H9 (cell line): ENCODE measurements at regions not wholly inside any gene's neighbourhood (a gene's known extent, or its start where the extent isn't known, plus 50 kb on each side); places are given as distances from the start of the nearest gene placed in this dataset.

Experiments used
- DNase-seq: peaks from one replicate; pipeline ENCODE4 v3.0.0-alpha.2; 2017
- H2AFZ ChIP-seq: one replicate; pipeline ENCODE4 v1.6.1; 2013; ENCODE audit warnings: mild to moderate bottlenecking, low read length, control low read depth, moderate library complexity
- H2AK5ac ChIP-seq: 2 replicates; pipeline ENCODE4 v1.6.1; 2013; ENCODE audit warnings: low read length, control low read depth, mixed read lengths; ENCODE audit not compliant: insufficient read length
- H2BK120ac ChIP-seq: one replicate; pipeline ENCODE4 v1.6.1; 2013; ENCODE audit warnings: low read depth, mild to moderate bottlenecking, low read length, control low read depth, inconsistent platforms; ENCODE audit not compliant: poor library complexity, severe bottlenecking
- H2BK12ac ChIP-seq: 2 replicates; pipeline ENCODE4 v1.6.1; 2013; ENCODE audit warnings: low read length, control low read depth, mixed read lengths, low read depth; ENCODE audit not compliant: insufficient read length
- H2BK15ac ChIP-seq: 2 replicates; pipeline ENCODE4 v1.6.1; 2013; ENCODE audit warnings: low read depth, low read length, control low read depth
- H2BK20ac ChIP-seq: one replicate; pipeline ENCODE4 v1.6.1; 2013; ENCODE audit warnings: low read depth, mild to moderate bottlenecking, low read length, control low read depth, inconsistent platforms; ENCODE audit not compliant: poor library complexity, severe bottlenecking
- H2BK5ac ChIP-seq: 2 replicates; pipeline ENCODE4 v1.6.1; 2013; ENCODE audit warnings: low read length, control low read depth, mixed read lengths; ENCODE audit not compliant: insufficient read length
- H3K14ac ChIP-seq: 2 replicates; pipeline ENCODE4 v1.6.1; 2013; ENCODE audit warnings: low read length, control low read depth; ENCODE audit not compliant: insufficient read depth
- H3K18ac ChIP-seq: 2 replicates; pipeline ENCODE4 v1.6.1; 2013; ENCODE audit warnings: low read depth, mild to moderate bottlenecking, mixed read lengths, low read length, control low read depth; ENCODE audit not compliant: insufficient read length
- H3K23ac ChIP-seq: 2 replicates; pipeline ENCODE4 v1.6.1; 2013; ENCODE audit warnings: low read length, control low read depth, mixed read lengths, low read depth; ENCODE audit not compliant: insufficient read length
- H3K23me2 ChIP-seq: 2 replicates; pipeline ENCODE4 v1.6.1; 2013; ENCODE audit warnings: low read depth, mild to moderate bottlenecking, mixed read lengths, low read length, control low read depth; ENCODE audit not compliant: insufficient read length, poor library complexity, severe bottlenecking
- H3K27ac ChIP-seq: 2 replicates; pipeline ENCODE4 v1.5.1; 2013; ENCODE audit warnings: low read length, control low read depth, mixed read lengths, low read depth; ENCODE audit not compliant: insufficient read length
- H3K27me3 ChIP-seq: 2 replicates; pipeline ENCODE4 v1.6.1; 2013; ENCODE audit warnings: low read length, control low read depth, inconsistent platforms; ENCODE audit not compliant: insufficient read depth
- H3K4ac ChIP-seq: 2 replicates; pipeline ENCODE4 v1.6.1; 2013; ENCODE audit warnings: low read depth, mild to moderate bottlenecking, control low read depth, inconsistent platforms, low read length, moderate library complexity
- H3K4me1 ChIP-seq: 2 replicates; pipeline ENCODE4 v1.6.1; 2013; ENCODE audit warnings: low read length, control low read depth, inconsistent platforms; ENCODE audit not compliant: insufficient read depth
- H3K4me2 ChIP-seq: 2 replicates; pipeline ENCODE4 v1.6.1; 2013; ENCODE audit warnings: low read length, control low read depth, mixed read lengths; ENCODE audit not compliant: insufficient read length, insufficient read depth
- H3K56ac ChIP-seq: 2 replicates; pipeline ENCODE4 v1.6.1; 2013; ENCODE audit warnings: low read depth, mild to moderate bottlenecking, mixed read lengths, low read length, control low read depth; ENCODE audit not compliant: insufficient read length
- H3K79me1 ChIP-seq: 2 replicates; pipeline ENCODE4 v1.6.1; 2013; ENCODE audit warnings: low read depth, mild to moderate bottlenecking, moderate library complexity, low read length, control low read depth, inconsistent platforms; ENCODE audit not compliant: insufficient read depth, poor library complexity, severe bottlenecking
- H3K79me2 ChIP-seq: 2 replicates; pipeline ENCODE4 v1.6.1; 2013; ENCODE audit warnings: low read length, control low read depth, inconsistent platforms; ENCODE audit not compliant: insufficient read depth
- H3K9ac ChIP-seq: 2 replicates; pipeline ENCODE4 v1.6.1; 2013; ENCODE audit warnings: low read length, control low read depth, mixed read lengths; ENCODE audit not compliant: insufficient read length; ENCODE audit errors: extremely low read depth
- H3K9me3 ChIP-seq: one replicate; pipeline ENCODE4 v1.6.1; 2013; ENCODE audit warnings: low read depth, low read length, inconsistent platforms; ENCODE audit not compliant: control insufficient read depth
- H3T11ph ChIP-seq: one replicate; pipeline ENCODE4 v1.6.1; 2013; ENCODE audit warnings: mild to moderate bottlenecking, low read length, control low read depth, inconsistent platforms
- H4K20me1 ChIP-seq: one replicate; pipeline ENCODE4 v1.6.1; 2013; ENCODE audit not compliant: control insufficient read depth, insufficient read length, insufficient read depth
- H4K5ac ChIP-seq: 2 replicates; pipeline ENCODE4 v1.6.1; 2013; ENCODE audit warnings: low read depth, mild to moderate bottlenecking, mixed read lengths, low read length, control low read depth; ENCODE audit not compliant: insufficient read length
- H4K8ac ChIP-seq: replicated peaks from 2 replicates; pipeline ENCODE4 v1.6.1; 2013; ENCODE audit warnings: low read length, control low read depth, mixed read lengths, low read depth; ENCODE audit not compliant: insufficient read length
- H4K91ac ChIP-seq: 2 replicates; pipeline ENCODE4 v1.6.1; 2013; ENCODE audit warnings: low read depth, mild to moderate bottlenecking, moderate library complexity, mixed read lengths, low read length, control low read depth; ENCODE audit not compliant: insufficient read length
- H3K27ac Mint-ChIP-seq, 3 experiments: 2 replicates in 2 of 3; 3 replicates in 1 of 3; pipeline ENCODE4 v1.8.0; 2020 to 2021; ENCODE audit warnings: mixed read lengths in 3 of 3, mild to moderate bottlenecking in 1 of 3, moderate library complexity in 1 of 3
- H3K27me3 Mint-ChIP-seq: 2 replicates; pipeline ENCODE4 v1.8.0; 2021; ENCODE audit warnings: low read depth, mild to moderate bottlenecking, moderate library complexity, mixed read lengths
- H3K36me3 Mint-ChIP-seq, 3 experiments: 2 replicates in 2 of 3; 3 replicates in 1 of 3; pipeline ENCODE4 v1.8.0; 2020 to 2021; ENCODE audit warnings: low read depth in 3 of 3, mixed read lengths in 3 of 3; ENCODE audit not compliant: insufficient read depth in 1 of 3
- H3K4me1 Mint-ChIP-seq, 2 experiments: 2 replicates each; pipeline ENCODE4 v1.8.0; 2020; ENCODE audit warnings: mixed read lengths in 2 of 2
- H3K4me3 Mint-ChIP-seq, 2 experiments: 2 replicates in 1 of 2; 3 replicates in 1 of 2; pipeline ENCODE4 v1.8.0; 2020 to 2021; ENCODE audit warnings: mild to moderate bottlenecking in 2 of 2, mixed read lengths in 2 of 2, moderate library complexity in 1 of 2
- H3K9me3 Mint-ChIP-seq, 2 experiments: 2 replicates in 1 of 2; 3 replicates in 1 of 2; pipeline ENCODE4 v1.8.0; 2020; ENCODE audit warnings: mild to moderate bottlenecking in 2 of 2, mixed read lengths in 2 of 2, moderate library complexity in 1 of 2
- CTCF ChIP-seq: fragments of 200-600 bp; sonication (generic); conservative IDR thresholded peaks from 3 replicates; pipeline ENCODE4 v1.8.0; 2021; ENCODE audit warnings: antibody characterized with exemption, mild to moderate bottlenecking
- WGBS: extraction: QIAGEN DNeasy Blood & Tissue Kit; methylation state at CpG from one replicate; pipeline ENCODE4 v1.1.7; 2013; ENCODE audit warnings: missing lambda C conversion rate, low lambda C conversion rate, mixed read lengths; ENCODE audit not compliant: insufficient read length; ENCODE audit errors: extremely low coverage; 5-methylcytosine and 5-hydroxymethylcytosine counted together

GRCh38 chr9:1530696-1531095, 480.5 kb downstream of the DMRT2 start:
- H2AK5ac ChIP-seq: no peak overlapping the region

More at GRCh38 chr9:1530696-1531095, 480.5 kb downstream of the DMRT2 start:
- H3K79me1 ChIP-seq: no peaks in the 10 kb centered on the region
- H3K27me3 ChIP-seq: no peaks in the 10 kb centered on the region
- no peak overlapping the region for H2BK120ac ChIP-seq
- no peak overlapping the region for H2BK5ac ChIP-seq
- H2BK20ac ChIP-seq: no peak overlapping the region
- H3K4me2 ChIP-seq: no peak overlapping the region
- no peak overlapping the region for H3K56ac ChIP-seq
- no peak for TF ChIP-seq CTCF
- H2BK15ac ChIP-seq: no peak overlapping the region
- Mint-ChIP-seq H3K9me3 (peaks cover 16 to 83% of the 10 kb centered on the region in 2 experiments), H3K27me3 (no peaks in the 10 kb centered on the region; the same call in 1 of the 2 replicates), H3K4me1 (no peaks in the 10 kb centered on the region), H3K36me3 (peaks cover 0 to 10% (median 0%) of the 10 kb centered on the region in 3 experiments; a peak in 2 of 7 replicates), H3K4me3 (no peak overlapping the region), H3K27ac (no peak overlapping the region)
- H3K4ac ChIP-seq: no peak overlapping the region
- no CpG with 5 or more reads among the region's 3 CpGs for WGBS
- H3K4me1 ChIP-seq: no peaks in the 10 kb centered on the region
- no peak overlapping the region for H4K5ac ChIP-seq
- no peak overlapping the region for H4K8ac ChIP-seq
- H3K18ac ChIP-seq: no peak overlapping the region
- no peak overlapping the region for H4K91ac ChIP-seq
- H2BK12ac ChIP-seq: no peak overlapping the region
- H3T11ph ChIP-seq: no peak overlapping the region
- H3K23ac ChIP-seq: no peak overlapping the region
- H3K14ac ChIP-seq: no peak overlapping the region
- H3K9me3 ChIP-seq: peaks cover 10% of the 10 kb centered on the region
- no peaks in the 10 kb centered on the region for H3K79me2 ChIP-seq
- H2AFZ ChIP-seq: no peak overlapping the region
- no peaks in the 10 kb centered on the region for H3K23me2 ChIP-seq
- no peak for DNase-seq
- H3K27ac ChIP-seq: no peak overlapping the region
- no peaks in the 10 kb centered on the region for H4K20me1 ChIP-seq
- H3K9ac ChIP-seq: no peak overlapping the region
